Stomach (tissue), 8 donors: ENCODE measurements at regions not wholly inside any gene's neighbourhood (a gene's known extent, or its start where the extent isn't known, plus 50 kb on each side); places are given as distances from the start of the nearest gene placed in this dataset.

Experiments used
- DNase-seq, 2 donors: peaks; one replicate each; pipeline versions ENCODE4 v3.0.0 to v3.0.0-alpha.2; 2013 to 2019
- H3K27ac ChIP-seq, 5 donors: fragments of 200-600 bp in 4 of 5; sonication (generic) in 4 of 5; one replicate each; pipeline ENCODE4 v1.5.1; 2013 to 2019; ENCODE audit warnings: mild to moderate bottlenecking in 1 of 5, moderate library complexity in 1 of 5
- H3K27me3 ChIP-seq, 3 donors: fragments of 200-600 bp; sonication (generic); one replicate each; pipeline ENCODE4 v1.5.1; 2017 to 2019; ENCODE audit warnings: mixed run types in 1 of 3
- H3K36me3 ChIP-seq, 4 donors: fragments of 200-600 bp; sonication (generic); 1 replicate in 3 of 4; 2 replicates in 1 of 4; pipeline ENCODE4 v1.5.1; 2016 to 2019
- H3K4me1 ChIP-seq, 4 donors: fragments of 200-600 bp; sonication (generic); one replicate each; pipeline ENCODE4 v1.5.1; 2016 to 2019
- H3K4me3 ChIP-seq, 4 donors: fragments of 200-600 bp; sonication (generic) in 3 of 4; one replicate each; pipeline ENCODE4 v1.5.1; 2016 to 2019; ENCODE audit warnings: mild to moderate bottlenecking in 1 of 4
- H3K9me3 ChIP-seq, 4 donors: fragments of 200-600 bp; sonication (generic); one replicate each; pipeline ENCODE4 v1.5.1; 2016 to 2019
- EP300 ChIP-seq: sonication (generic); formaldehyde crosslinking; IDR thresholded peaks from one replicate; pipeline ENCODE4 v1.6.1; 2017; ENCODE audit warnings: antibody characterized with exemption
- POLR2A ChIP-seq, 4 donors: fragments of 450-650 bp; IDR thresholded peaks; one replicate each; pipeline ENCODE4 v1.6.1; 2016; ENCODE audit warnings: antibody characterized with exemption in 4 of 4, control low read depth in 2 of 4, mild to moderate bottlenecking in 1 of 4, moderate library complexity in 1 of 4
- POLR2AphosphoS5 ChIP-seq, 3 donors: sonication (generic); formaldehyde crosslinking; IDR thresholded peaks; one replicate each; pipeline ENCODE4 v1.6.1; 2016; ENCODE audit warnings: antibody characterized with exemption in 3 of 3
- WGBS, 5 donors: extraction: QIAGEN DNeasy Blood & Tissue Kit in 3 of 5; methylation state at CpG; one replicate each; pipeline versions ENCODE4 v1.1.5 to v1.1.7; 2013 to 2018; 5-methylcytosine and 5-hydroxymethylcytosine counted together
- intact Hi-C: fragments of 100-400 bp; cut with DNase I; formaldehyde crosslinking; loops from one replicate; pipeline ENCODE4 v1.15.1; 2023; ENCODE audit warnings: low total_unique reads
- TF ChIP-seq, protein P1 (sequence below), 7 experiments: fragments of 450-650 bp in 4 of 7; fragments of 200-600 bp in 3 of 7; sonication (generic) in 3 of 7; IDR thresholded peaks; one replicate each; pipeline ENCODE4 v1.5.1; 2016 to 2019; ENCODE audit warnings: antibody characterized with exemption in 7 of 7, control low read depth in 2 of 7, mild to moderate bottlenecking in 1 of 7
- donor health status: healthy with polysubstance abuse.
- donor health status: Bipolar disorder and iron deficiency.
- donor health status: healthy.

DNA sequence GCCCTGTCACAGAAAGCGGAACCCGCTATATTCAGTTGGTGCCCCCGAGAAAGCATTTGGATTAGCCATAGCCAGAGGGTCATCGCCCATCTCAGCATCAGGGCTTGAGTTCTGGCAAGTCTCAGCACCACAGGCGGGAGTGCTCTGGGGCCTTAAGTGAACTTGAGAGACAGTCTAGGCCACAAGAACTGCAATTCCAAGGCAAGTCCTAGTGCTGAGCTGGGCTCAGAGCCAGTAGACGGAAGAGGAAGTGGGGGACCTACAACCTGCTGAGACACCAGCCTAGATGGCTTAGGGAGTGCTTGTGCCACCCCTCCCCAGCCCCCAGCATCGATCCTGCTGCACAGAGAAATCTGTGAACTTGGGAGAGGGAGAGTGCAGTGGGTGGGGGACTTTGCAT, 594.9 kb downstream of the CCDC171 start:
- no peak for TF ChIP-seq POLR2A (IDR thresholded peaks at IDR 0.05)
- TF ChIP-seq, protein P1, sequence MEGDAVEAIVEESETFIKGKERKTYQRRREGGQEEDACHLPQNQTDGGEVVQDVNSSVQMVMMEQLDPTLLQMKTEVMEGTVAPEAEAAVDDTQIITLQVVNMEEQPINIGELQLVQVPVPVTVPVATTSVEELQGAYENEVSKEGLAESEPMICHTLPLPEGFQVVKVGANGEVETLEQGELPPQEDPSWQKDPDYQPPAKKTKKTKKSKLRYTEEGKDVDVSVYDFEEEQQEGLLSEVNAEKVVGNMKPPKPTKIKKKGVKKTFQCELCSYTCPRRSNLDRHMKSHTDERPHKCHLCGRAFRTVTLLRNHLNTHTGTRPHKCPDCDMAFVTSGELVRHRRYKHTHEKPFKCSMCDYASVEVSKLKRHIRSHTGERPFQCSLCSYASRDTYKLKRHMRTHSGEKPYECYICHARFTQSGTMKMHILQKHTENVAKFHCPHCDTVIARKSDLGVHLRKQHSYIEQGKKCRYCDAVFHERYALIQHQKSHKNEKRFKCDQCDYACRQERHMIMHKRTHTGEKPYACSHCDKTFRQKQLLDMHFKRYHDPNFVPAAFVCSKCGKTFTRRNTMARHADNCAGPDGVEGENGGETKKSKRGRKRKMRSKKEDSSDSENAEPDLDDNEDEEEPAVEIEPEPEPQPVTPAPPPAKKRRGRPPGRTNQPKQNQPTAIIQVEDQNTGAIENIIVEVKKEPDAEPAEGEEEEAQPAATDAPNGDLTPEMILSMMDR (IDR thresholded peaks at IDR 0.05) = no peak
- TF ChIP-seq EP300 = no peak
- no peak for TF ChIP-seq POLR2AphosphoS5 (IDR thresholded peaks at IDR 0.05)
- no peak for DNase-seq
- intact Hi-C loops = no loop called here
- Histone ChIP-seq H3K27me3 (no peaks in the 10 kb centered on the region), H3K4me1 (peaks cover 0 to 28% (median 8%) of the 10 kb centered on the region in 4 donors), H3K9me3 (no peaks in the 10 kb centered on the region), H3K27ac (no peak overlapping the region), H3K36me3 (no peaks in the 10 kb centered on the region), H3K4me3 (no peak overlapping the region)
- 74 to 89% (median 82%) methylated on average over 6 to 7 of the region's 7 CpGs for WGBS, 5 donors

DNA sequence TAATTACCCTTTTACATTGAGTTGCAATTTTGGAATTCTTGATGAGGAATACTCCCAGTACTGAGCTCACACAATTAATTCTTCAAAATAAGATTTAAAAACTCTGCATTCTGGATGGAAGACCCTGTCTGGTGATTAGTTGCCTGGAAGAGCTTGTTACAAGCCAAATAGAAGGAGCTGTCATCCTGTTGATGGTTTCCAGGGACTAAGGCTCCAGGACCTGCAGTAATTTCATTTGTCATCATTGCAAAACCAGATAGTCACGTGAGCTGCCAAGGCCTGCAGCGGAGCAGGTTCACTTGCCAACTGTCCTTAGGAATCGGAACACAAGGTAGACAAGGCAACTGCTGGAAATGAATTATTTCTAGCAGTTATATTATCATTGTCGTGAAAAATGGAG, 597.7 kb downstream of the CCDC171 start:
- Histone ChIP-seq H3K27ac (no peak overlapping the region), H3K9me3 (no peaks in the 10 kb centered on the region), H3K36me3 (no peaks in the 10 kb centered on the region), H3K4me1 (peaks cover 0 to 41% (median 13%) of the 10 kb centered on the region in 4 donors), H3K27me3 (no peaks in the 10 kb centered on the region), H3K4me3 (no peak overlapping the region)
- WGBS, 5 donors = 59 to 72% (median 68%) methylated on average over 4 of the region's 4 CpGs
- DNase-seq = peak in 1 of 2 donors; percentile 64
- TF ChIP-seq POLR2A (IDR thresholded peaks at IDR 0.05) (no peak), EP300 (peak; percentile 32), POLR2AphosphoS5 (IDR thresholded peaks at IDR 0.05) (peak; percentile 30 to 77 (median 62))
- TF ChIP-seq, protein P1 (IDR thresholded peaks at IDR 0.05) = no peak
- intact Hi-C loops = no loop called here

DNA sequence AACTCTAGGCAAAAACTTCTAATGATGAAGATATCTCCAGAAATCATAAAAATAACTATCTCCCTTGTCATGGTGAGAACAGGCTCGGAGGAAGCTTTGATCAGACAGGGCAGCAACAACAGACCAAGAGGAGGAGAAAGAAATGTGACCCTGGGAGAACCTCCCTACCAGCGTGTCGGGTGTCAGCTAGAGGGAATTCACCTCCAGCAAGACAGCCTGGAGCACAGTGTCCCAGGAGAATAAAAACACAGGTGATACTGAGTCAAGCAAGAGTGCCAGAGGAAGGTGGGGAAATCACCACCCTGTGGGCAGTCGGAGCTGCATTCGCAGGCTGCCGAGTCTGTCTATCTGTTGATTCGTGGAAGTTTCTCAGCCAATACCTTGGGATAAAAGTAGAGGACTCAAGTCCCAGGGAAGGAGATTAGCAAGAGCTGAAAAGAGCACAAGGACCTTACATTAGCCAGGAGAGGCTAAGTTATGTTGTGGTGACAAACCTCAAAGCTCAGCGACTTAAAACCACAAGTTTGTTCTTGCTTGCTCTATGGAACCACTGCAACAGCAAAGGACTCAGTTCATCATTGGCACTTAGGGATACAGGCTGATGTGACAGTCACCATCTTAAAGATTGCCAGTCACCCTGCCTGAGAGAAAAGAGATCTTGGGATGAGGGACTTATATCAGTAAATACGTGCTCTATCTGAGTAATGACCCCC, 598.3 kb downstream of the CCDC171 start:
- Histone ChIP-seq H3K36me3 (no peaks in the 10 kb centered on the region), H3K27me3 (no peaks in the 10 kb centered on the region), H3K27ac (peak overlapping the region in 1 of 5 donors; percentile 14), H3K4me1 (peaks cover 0 to 41% (median 13%) of the 10 kb centered on the region in 4 donors), H3K4me3 (no peak overlapping the region), H3K9me3 (no peaks in the 10 kb centered on the region)
- DNase-seq = no peak
- 67 to 76% (median 70%) methylated on average over 9 of the region's 9 CpGs for WGBS, 5 donors
- TF ChIP-seq POLR2AphosphoS5 (IDR thresholded peaks at IDR 0.05) (no peak), EP300 (no peak)
- TF ChIP-seq, protein P1 (IDR thresholded peaks at IDR 0.05) = no peak
- intact Hi-C loops = no loop called here

DNA sequence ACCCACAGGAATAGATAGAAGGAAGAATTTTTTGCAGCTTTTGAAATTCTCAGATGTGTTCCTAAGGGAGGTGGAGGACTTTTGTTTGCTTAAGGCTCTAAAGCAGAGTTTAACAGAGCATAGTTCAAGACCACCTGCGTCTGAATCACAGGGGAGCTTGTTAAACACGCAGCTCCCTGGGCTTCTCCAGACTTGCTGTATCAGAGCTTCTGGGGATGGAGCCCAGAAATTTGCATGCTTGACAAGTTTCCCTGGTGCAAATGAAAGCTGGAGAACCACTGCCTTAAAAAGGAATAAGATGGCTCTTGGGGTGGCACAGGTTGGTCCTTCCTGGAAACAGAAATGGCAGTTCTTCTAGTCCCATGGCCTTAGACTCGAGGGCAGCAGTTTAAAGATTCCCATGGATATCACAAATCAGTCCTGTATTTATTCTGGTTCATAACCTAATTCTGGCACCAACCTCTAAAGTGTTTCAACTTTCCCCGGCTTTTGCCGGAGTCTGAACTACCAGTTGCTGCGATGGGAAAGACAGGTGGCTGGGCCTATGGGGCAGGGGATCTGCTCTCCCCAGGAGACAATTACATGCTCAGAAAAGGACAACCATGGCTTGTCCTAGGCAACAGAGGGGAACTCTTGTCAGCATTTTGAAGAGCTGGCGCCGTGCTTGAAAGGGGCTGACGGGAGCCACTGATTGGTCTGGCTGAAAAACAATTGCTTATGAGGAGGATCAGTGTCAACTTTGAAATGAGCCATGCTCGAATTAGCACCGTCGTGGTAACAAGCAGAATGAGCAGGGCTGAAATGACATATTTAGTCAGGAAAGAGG, 599.6 kb downstream of the CCDC171 start:
- peak in 1 of 2 donors; percentile 31 for DNase-seq
- Histone ChIP-seq H3K9me3 (no peaks in the 10 kb centered on the region), H3K27ac (peak overlapping the region in 1 of 5 donors; percentile 54), H3K27me3 (no peaks in the 10 kb centered on the region), H3K4me3 (no peak overlapping the region), H3K4me1 (peaks cover 0 to 41% (median 13%) of the 10 kb centered on the region in 4 donors), H3K36me3 (no peaks in the 10 kb centered on the region)
- whole genome bisulfite sequencing, 5 donors = 71 to 77% (median 76%) methylated on average over 12 of the region's 12 CpGs
- intact Hi-C loops = no loop called here
- TF ChIP-seq EP300 = no peak
